ENCODE measurements at regions not wholly inside any gene's neighbourhood (a gene's known extent, or its start where the extent isn't known, plus 50 kb on each side); places are given as distances from the start of the nearest gene placed in this dataset.

GRCh38 chr16:61057635-61058034 lies 978.6 kb downstream of the CDH8 start:
- TF ChIP-seq CTCF (IDR thresholded peaks at IDR 0.05) (no peak), POLR2A (IDR thresholded peaks at IDR 0.05) (no peak)

Data from uterus (tissue), 2 donors.